Upper lobe of right lung (tissue), 1 donor: ENCODE measurements at regions not wholly inside any gene's neighbourhood (a gene's known extent, or its start where the extent isn't known, plus 50 kb on each side); places are given as distances from the start of the nearest gene placed in this dataset.
A peak's percentile ranks its signal among the peaks of the same experiment; 100 is the strongest.

Source experiments
- ATAC-seq: fragments of 200-7000 bp; cut with Tn5 transposase; one replicate; pipeline ENCODE4 v1.9.1; 2020; ENCODE audit warnings: mild to moderate bottlenecking, moderate library complexity
- DNase-seq: peaks from one replicate; pipeline ENCODE4 v3.0.0-alpha.2; 2020
- H3K27ac ChIP-seq: fragments of 200-600 bp; one replicate; pipeline ENCODE4 v1.8.0; 2022
- H3K27me3 ChIP-seq: fragments of 200-600 bp; one replicate; pipeline ENCODE4 v1.8.0; 2022; ENCODE audit warnings: mild to moderate bottlenecking
- H3K36me3 ChIP-seq: fragments of 200-600 bp; one replicate; pipeline ENCODE4 v1.8.0; 2022
- H3K4me1 ChIP-seq: fragments of 200-600 bp; one replicate; pipeline ENCODE4 v1.8.0; 2022
- H3K4me3 ChIP-seq: fragments of 200-600 bp; one replicate; pipeline ENCODE4 v1.8.0; 2022; ENCODE audit warnings: mild to moderate bottlenecking
- H3K9me3 ChIP-seq: fragments of 200-600 bp; one replicate; pipeline ENCODE4 v1.8.0; 2022
- CTCF ChIP-seq: fragments of 200-600 bp; IDR thresholded peaks from one replicate; pipeline ENCODE4 v1.8.0; 2022; ENCODE audit warnings: antibody characterized with exemption
- intact Hi-C: fragments of 100-400 bp; cut with DNase I; formaldehyde crosslinking; loops from one replicate; pipeline ENCODE4 v1.11.0; 2022
- donor health status: DM: no; HTN: yes; CAD: no; lungs with severe emphysema.

DNA sequence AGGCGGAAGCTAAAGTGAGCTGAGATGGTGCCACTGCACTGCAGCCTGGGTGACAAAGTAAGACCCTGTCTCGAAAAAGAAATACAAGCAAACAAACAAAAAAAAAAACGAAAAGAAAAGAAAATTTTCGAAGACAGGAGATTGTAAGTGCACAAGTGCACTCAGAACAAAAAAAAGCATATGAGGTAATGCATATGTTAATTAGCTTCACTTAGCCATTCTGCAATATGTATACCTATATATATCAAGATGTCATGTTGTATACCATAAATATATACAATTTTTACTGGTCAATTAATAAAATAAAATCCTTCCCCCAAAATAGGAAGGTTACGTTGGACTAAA is 127.5 kb downstream of the RIN2 start:
- Histone ChIP-seq H3K27ac (peak overlapping the region; percentile 82), H3K27me3 (no peaks in the 10 kb centered on the region), H3K4me1 (peaks cover 50% of the 10 kb centered on the region), H3K36me3 (no peaks in the 10 kb centered on the region), H3K4me3 (peak overlapping the region; percentile 43), H3K9me3 (no peaks in the 10 kb centered on the region)
- TF ChIP-seq CTCF, result no peak
- intact Hi-C loops, result no loop called here
- DNase-seq, result no peak
- no peak for ATAC-seq

DNA sequence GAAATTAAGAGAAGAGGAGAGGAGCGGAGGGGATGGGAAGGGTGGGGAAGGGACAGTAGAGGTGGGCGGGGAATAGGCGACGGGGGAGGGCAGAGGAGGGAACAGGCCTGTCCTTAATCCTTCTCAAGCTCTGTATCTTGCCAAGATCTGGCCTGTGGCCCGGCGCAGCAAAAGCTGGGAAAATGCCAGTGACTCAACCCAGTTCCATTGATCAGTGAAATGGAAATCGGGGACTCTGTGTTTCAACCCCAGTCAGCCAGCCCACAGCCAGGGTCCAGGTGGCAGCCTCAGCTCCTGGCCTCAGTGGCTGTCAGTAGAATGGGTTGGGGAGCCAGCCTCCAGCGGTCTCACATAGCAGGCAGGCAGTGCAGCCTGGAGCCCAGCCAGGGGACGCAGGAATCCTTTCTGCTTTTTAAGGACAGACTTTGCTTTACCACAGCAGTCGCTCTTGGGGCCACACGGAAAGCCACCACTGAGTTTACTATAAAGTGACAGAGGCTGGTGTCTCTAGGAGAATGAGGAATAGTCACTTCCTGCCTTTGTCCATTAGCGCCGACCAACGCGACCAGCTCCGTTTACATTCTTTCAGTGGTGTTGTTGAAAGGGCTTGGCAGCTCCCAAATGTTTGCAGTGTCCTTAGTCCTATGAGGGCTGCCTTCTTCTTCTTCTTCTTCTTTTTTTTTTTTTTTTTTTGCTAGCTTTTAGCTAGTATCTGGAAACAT is 128.0 kb downstream of the RIN2 start:
- peak overlapping the region; percentile 82 for H3K27ac ChIP-seq
- H3K36me3 ChIP-seq, result no peaks in the 10 kb centered on the region
- DNase-seq (peak; percentile 63), ATAC-seq (peak; percentile 52)
- intact Hi-C loops, result no loop called here
- H3K9me3 ChIP-seq, result no peaks in the 10 kb centered on the region
- H3K4me1 ChIP-seq, result peaks cover 52% of the 10 kb centered on the region
- H3K4me3 ChIP-seq, result peak overlapping the region; percentile 43
- no peak for TF ChIP-seq CTCF
- no peaks in the 10 kb centered on the region for H3K27me3 ChIP-seq

DNA sequence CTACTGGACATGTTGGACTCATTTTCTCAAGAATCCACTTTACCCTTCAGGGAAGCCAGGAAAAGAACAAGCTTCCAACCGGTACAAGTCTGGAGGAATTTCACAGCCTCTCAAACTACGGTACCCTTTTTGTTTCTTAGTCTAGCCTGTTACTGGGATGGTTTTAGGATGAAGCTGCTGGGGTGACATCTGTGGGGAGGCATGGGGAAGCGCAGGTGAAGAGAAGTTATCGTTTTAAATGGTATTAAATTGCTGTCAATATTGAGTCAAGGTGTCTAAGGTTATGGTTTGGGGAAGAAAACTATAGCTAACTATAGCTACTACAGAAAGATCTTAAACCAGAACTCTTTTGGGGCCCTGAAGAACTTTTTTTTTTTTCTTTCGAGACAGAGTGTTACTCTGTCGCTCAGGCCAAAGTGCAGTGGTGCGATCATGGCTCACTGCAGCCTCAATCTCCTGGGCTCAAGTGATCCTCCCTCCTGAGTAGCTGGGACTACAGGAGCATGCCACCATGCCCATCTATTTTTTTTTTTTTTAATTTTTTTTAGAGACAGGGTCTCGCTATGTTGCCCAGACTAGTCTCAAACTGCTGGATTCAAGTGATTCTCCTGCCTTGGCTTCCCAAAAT is 128.7 kb downstream of the RIN2 start:
- Histone ChIP-seq H3K4me1 (peaks cover 54% of the 10 kb centered on the region), H3K27me3 (no peaks in the 10 kb centered on the region), H3K4me3 (peak overlapping the region; percentile 43), H3K27ac (peak overlapping the region; percentile 82), H3K9me3 (no peaks in the 10 kb centered on the region), H3K36me3 (no peaks in the 10 kb centered on the region)
- no peak for ATAC-seq
- no peak for DNase-seq
- intact Hi-C loops, result no loop called here
- TF ChIP-seq CTCF, result peak; percentile 12

GRCh38 chr20:19887556-19888268 is 129.4 kb upstream of the NAA20 start:
- Histone ChIP-seq H3K36me3 (no peaks in the 10 kb centered on the region), H3K9me3 (no peaks in the 10 kb centered on the region), H3K27ac (peak overlapping the region; percentile 82), H3K4me1 (peaks cover 54% of the 10 kb centered on the region), H3K4me3 (peak overlapping the region; percentile 43), H3K27me3 (no peaks in the 10 kb centered on the region)
- intact Hi-C loops, result no loop called here
- TF ChIP-seq CTCF, result no peak
- no peak for DNase-seq
- ATAC-seq, result no peak

DNA sequence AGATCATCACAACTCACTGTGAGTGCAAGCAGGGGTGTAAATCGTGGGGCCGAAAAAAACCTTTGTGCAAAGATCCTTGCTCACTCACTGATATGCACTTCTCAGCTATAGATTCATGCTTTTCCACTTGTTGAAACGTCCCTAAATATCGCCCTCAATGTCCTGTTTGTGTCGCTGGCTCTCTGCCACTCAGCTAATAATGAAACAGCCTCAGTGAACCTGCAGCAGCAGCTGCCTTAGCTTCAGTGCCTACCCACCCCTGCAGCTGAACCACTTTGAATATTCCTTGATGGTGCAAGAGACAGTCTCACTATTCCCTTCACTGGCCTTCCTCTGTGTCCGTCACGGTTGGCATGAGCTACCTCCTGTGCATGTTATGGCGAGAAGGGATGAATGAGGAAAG is 128.9 kb upstream of the NAA20 start:
- ATAC-seq, result no peak
- TF ChIP-seq CTCF, result no peak
- intact Hi-C loops, result no loop called here
- Histone ChIP-seq H3K36me3 (no peaks in the 10 kb centered on the region), H3K9me3 (no peaks in the 10 kb centered on the region), H3K27me3 (no peaks in the 10 kb centered on the region), H3K27ac (peak overlapping the region; percentile 82), H3K4me1 (peaks cover 54% of the 10 kb centered on the region), H3K4me3 (peak overlapping the region; percentile 43)
- DNase-seq, result no peak
